Choroid plexus epithelial cell (primary cell): ENCODE measurements at regions not wholly inside any gene's neighbourhood (a gene's known extent, or its start where the extent isn't known, plus 50 kb on each side); places are given as distances from the start of the nearest gene placed in this dataset.

Experiments used
- DNase-seq: peaks from one replicate; pipeline ENCODE4 v3.0.0-alpha.2; 2010; ENCODE audit warnings: low read depth
- H3K4me3 ChIP-seq: 2 replicates; pipeline ENCODE4 v1.5.1; 2011; ENCODE audit warnings: low read depth, mild to moderate bottlenecking, control low read depth, low read length, moderate library complexity
- TF ChIP-seq, protein P1 (sequence below): conservative IDR thresholded peaks from 2 replicates; pipeline ENCODE4 v1.5.1; 2011; ENCODE audit warnings: low read depth, mild to moderate bottlenecking, control low read depth, inconsistent platforms, low read length, moderate library complexity

DNA sequence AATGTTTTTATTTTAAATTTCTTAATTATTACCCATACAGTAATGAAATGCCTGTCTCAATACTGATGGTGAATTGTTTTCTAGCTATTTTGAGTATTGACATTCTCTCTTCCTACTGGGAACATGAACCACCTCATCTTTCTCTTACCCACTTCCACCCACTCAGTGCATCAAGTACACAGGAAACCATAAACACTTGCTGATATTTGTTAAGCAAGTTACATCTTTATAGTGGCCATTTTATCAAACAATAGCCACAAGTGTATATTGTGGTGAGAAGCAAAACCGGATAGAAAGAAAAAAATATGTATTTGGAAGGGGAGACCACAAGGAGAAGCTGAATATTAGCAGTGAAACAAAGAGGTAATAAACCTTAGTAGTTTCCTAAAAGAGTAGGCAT, 368.1 kb upstream of the HNRNPA3 start:
- TF ChIP-seq, protein P1, sequence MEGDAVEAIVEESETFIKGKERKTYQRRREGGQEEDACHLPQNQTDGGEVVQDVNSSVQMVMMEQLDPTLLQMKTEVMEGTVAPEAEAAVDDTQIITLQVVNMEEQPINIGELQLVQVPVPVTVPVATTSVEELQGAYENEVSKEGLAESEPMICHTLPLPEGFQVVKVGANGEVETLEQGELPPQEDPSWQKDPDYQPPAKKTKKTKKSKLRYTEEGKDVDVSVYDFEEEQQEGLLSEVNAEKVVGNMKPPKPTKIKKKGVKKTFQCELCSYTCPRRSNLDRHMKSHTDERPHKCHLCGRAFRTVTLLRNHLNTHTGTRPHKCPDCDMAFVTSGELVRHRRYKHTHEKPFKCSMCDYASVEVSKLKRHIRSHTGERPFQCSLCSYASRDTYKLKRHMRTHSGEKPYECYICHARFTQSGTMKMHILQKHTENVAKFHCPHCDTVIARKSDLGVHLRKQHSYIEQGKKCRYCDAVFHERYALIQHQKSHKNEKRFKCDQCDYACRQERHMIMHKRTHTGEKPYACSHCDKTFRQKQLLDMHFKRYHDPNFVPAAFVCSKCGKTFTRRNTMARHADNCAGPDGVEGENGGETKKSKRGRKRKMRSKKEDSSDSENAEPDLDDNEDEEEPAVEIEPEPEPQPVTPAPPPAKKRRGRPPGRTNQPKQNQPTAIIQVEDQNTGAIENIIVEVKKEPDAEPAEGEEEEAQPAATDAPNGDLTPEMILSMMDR = no peak
- H3K4me3 ChIP-seq = no peak overlapping the region
- no peak for DNase-seq

GRCh38 chr2:176845718-176846117, 366.9 kb upstream of the HNRNPA3 start:
- no peak for DNase-seq

DNA sequence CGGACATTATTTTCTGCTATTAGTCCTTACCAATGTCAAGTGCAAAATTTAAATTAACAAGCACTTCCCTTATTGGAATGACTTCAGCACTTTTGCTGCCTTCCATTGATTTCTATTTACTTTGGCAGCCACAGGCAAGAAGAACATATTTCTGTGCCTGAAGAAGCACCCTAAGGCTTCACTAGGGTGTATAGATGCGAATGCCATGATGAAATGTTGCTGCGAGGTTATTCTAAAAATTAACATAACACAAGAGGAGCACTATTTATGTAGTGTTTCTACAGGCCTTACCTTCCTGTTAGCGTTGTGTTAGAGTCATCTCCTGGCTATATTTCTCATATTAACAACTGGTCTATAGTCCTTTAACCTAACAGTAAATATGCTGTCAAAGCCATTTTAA, 365.0 kb upstream of the HNRNPA3 start:
- TF ChIP-seq, protein P1 = no peak
- DNase-seq = no peak
- H3K4me3 ChIP-seq = no peak overlapping the region

More at GRCh38 chr2:176845718-176846117, 366.9 kb upstream of the HNRNPA3 start:
- TF ChIP-seq, protein P1 = no peak
- H3K4me3 ChIP-seq = no peak overlapping the region

- no peak overlapping the region for H3K4me3 ChIP-seq
- TF ChIP-seq, protein P1 = no peak
- no peak for DNase-seq
These were observed 363.8 kb upstream of the HNRNPA3 start for GRCh38 chr2:176848844-176849243.

DNA sequence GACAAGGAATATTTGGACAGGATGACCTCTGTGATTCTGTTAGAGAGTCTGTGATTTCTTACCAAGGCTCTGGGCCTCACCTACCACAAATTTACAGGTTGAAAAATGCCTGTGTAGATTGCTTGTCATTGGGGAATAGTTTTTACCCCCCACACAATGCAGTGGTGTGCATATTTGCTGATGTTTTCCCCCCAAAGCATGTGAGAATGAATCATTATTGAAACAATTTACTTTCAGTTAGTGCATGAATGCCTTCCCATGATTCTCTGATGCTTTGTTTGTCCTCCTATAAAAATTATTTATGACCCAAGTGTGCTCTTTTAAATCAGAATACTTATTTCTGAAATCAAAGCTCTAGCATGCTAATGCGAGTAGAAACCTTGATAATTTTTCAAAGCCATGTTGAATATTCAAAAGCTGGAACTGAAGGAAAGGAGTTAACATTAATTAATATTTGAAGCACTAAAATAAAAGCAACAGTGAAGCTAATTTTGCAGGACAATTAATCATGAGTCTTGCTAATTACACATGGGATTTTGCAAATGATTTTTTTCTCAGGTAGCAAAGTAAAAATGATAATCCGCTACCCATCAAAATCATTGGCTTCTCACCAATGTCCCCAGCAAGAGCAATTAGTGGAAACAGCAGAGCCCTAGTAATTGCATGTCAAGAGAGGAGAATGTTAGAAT, 361.2 kb upstream of the HNRNPA3 start:
- H3K4me3 ChIP-seq = no peak overlapping the region
- DNase-seq = no peak
- TF ChIP-seq, protein P1 = no peak

- TF ChIP-seq, protein P1 = no peak
- no peak overlapping the region for H3K4me3 ChIP-seq
- no peak for DNase-seq
These were observed 360.6 kb upstream of the HNRNPA3 start for GRCh38 chr2:176851889-176852483.

DNA sequence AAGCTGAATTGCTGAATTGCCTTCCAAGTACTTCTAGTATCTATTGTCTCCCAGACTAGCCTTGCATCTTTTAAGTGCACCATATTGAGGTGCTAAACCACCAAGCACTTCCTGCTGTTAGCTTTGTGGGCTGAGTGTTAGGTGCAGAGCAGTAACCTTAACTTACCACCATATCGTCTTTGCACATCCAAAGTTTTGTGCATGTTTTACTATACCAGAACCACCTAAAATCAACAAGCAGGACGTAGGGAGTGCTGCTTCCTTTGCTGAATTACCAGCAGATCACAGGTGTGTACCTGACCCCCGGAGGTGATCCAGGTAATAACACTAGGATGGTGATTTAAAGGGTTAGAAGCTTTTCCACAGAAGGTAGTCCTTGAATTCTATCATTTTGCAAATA, 359.9 kb upstream of the HNRNPA3 start:
- H3K4me3 ChIP-seq = no peak overlapping the region
- TF ChIP-seq, protein P1 = no peak
- DNase-seq = no peak
